ENCODE measurements at regions not wholly inside any gene's neighbourhood (a gene's known extent, or its start where the extent isn't known, plus 50 kb on each side); places are given as distances from the start of the nearest gene placed in this dataset.

- TF ChIP-seq RNF2 (IDR thresholded peaks at IDR 0.05; ENCODE audit: borderline replicate concordance, low read depth, low read length, missing control alignments, poor library complexity, severe bottlenecking) = no peak
- no peak for TF ChIP-seq CEBPB (IDR thresholded peaks at IDR 0.05; ENCODE audit: low read depth, low read length)
Observed at GRCh38 chr2:163884416-163884815, 148.6 kb upstream of the FIGN start (continued).

All from H1 (cell line).